ENCODE measurements at regions not wholly inside any gene's neighbourhood (a gene's known extent, or its start where the extent isn't known, plus 50 kb on each side); places are given as distances from the start of the nearest gene placed in this dataset.
"Not testable (repeated sequence)": the region's sequence is repeated elsewhere in the genome, so short reads cannot be mapped to it uniquely, and the experiment has no call there.

DNA sequence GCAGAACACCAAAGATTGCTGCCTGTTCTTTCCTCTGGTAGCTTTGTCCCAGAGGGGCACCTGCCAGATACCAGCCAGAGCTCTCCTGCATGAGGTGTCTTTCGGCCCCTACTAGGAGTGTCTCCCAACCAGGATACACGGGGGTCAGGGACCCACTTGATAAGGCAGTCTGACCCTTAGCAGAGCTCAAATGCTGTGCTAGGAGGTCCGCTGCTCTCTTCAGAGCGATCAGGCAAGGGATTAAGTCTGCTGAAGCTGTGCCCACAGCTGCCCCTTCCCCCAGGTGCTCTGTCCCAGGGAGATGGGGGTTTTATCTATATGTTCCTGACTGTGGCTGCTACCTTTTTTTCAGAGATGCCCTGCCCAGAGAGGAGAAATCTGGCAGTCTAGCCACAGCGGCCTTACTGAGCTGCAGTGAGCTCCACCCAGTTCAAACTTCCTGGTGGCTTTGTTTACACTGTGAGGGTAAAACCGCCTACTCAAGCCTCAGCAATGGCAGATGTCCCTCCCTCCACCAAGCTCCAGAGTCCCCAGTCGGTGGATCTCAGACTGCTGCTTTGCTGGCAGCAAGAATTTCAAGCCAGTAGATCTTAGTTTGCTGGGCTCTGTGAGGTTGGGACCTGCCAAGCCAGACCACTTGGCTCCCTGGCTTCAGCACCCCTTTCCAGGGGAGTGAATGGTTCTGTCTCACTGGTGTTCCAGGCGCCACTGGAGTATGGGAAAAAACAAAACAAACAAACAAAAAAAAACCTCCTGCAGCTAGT, 52.0 kb upstream of the TMTC2 start:
- DNase-seq = not testable (repeated sequence)

DNA sequence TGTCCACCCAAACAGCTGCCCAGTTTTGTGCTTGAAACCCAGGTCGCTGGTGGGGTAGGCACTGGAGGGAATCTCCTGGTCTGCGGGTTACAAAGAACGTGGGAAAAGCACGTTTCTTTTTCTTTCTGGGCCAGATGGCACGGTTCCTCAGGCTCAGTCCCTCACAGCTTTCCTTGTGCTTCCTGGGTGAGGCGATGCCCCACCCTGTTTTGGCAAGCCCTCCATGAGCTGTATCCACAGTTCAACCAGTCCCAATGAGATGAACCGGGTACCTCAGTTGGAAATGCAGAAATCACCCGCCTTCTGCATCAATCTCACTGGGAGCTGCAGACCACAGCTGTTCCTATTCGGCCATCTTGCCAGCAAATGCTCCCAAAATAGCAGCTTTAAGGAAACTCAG, 51.4 kb upstream of the TMTC2 start:
- DNase-seq = no peak

Measured in NCI-H510A (cell line).